H9 (cell line): ENCODE measurements at regions not wholly inside any gene's neighbourhood (a gene's known extent, or its start where the extent isn't known, plus 50 kb on each side); places are given as distances from the start of the nearest gene placed in this dataset.

Source experiments
- DNase-seq: peaks from one replicate; pipeline ENCODE4 v3.0.0-alpha.2; 2017
- H2AFZ ChIP-seq: one replicate; pipeline ENCODE4 v1.6.1; 2013; ENCODE audit warnings: mild to moderate bottlenecking, low read length, control low read depth, moderate library complexity
- H2AK5ac ChIP-seq: 2 replicates; pipeline ENCODE4 v1.6.1; 2013; ENCODE audit warnings: low read length, control low read depth, mixed read lengths; ENCODE audit not compliant: insufficient read length
- H2BK120ac ChIP-seq: one replicate; pipeline ENCODE4 v1.6.1; 2013; ENCODE audit warnings: low read depth, mild to moderate bottlenecking, low read length, control low read depth, inconsistent platforms; ENCODE audit not compliant: poor library complexity, severe bottlenecking
- H2BK12ac ChIP-seq: 2 replicates; pipeline ENCODE4 v1.6.1; 2013; ENCODE audit warnings: low read length, control low read depth, mixed read lengths, low read depth; ENCODE audit not compliant: insufficient read length
- H2BK15ac ChIP-seq: 2 replicates; pipeline ENCODE4 v1.6.1; 2013; ENCODE audit warnings: low read depth, low read length, control low read depth
- H2BK20ac ChIP-seq: one replicate; pipeline ENCODE4 v1.6.1; 2013; ENCODE audit warnings: low read depth, mild to moderate bottlenecking, low read length, control low read depth, inconsistent platforms; ENCODE audit not compliant: poor library complexity, severe bottlenecking
- H2BK5ac ChIP-seq: 2 replicates; pipeline ENCODE4 v1.6.1; 2013; ENCODE audit warnings: low read length, control low read depth, mixed read lengths; ENCODE audit not compliant: insufficient read length
- H3K14ac ChIP-seq: 2 replicates; pipeline ENCODE4 v1.6.1; 2013; ENCODE audit warnings: low read length, control low read depth; ENCODE audit not compliant: insufficient read depth
- H3K18ac ChIP-seq: 2 replicates; pipeline ENCODE4 v1.6.1; 2013; ENCODE audit warnings: low read depth, mild to moderate bottlenecking, mixed read lengths, low read length, control low read depth; ENCODE audit not compliant: insufficient read length
- H3K23ac ChIP-seq: 2 replicates; pipeline ENCODE4 v1.6.1; 2013; ENCODE audit warnings: low read length, control low read depth, mixed read lengths, low read depth; ENCODE audit not compliant: insufficient read length
- H3K23me2 ChIP-seq: 2 replicates; pipeline ENCODE4 v1.6.1; 2013; ENCODE audit warnings: low read depth, mild to moderate bottlenecking, mixed read lengths, low read length, control low read depth; ENCODE audit not compliant: insufficient read length, poor library complexity, severe bottlenecking
- H3K27ac ChIP-seq: 2 replicates; pipeline ENCODE4 v1.5.1; 2013; ENCODE audit warnings: low read length, control low read depth, mixed read lengths, low read depth; ENCODE audit not compliant: insufficient read length
- H3K27me3 ChIP-seq: 2 replicates; pipeline ENCODE4 v1.6.1; 2013; ENCODE audit warnings: low read length, control low read depth, inconsistent platforms; ENCODE audit not compliant: insufficient read depth
- H3K4ac ChIP-seq: 2 replicates; pipeline ENCODE4 v1.6.1; 2013; ENCODE audit warnings: low read depth, mild to moderate bottlenecking, control low read depth, inconsistent platforms, low read length, moderate library complexity
- H3K4me1 ChIP-seq: 2 replicates; pipeline ENCODE4 v1.6.1; 2013; ENCODE audit warnings: low read length, control low read depth, inconsistent platforms; ENCODE audit not compliant: insufficient read depth
- H3K4me2 ChIP-seq: 2 replicates; pipeline ENCODE4 v1.6.1; 2013; ENCODE audit warnings: low read length, control low read depth, mixed read lengths; ENCODE audit not compliant: insufficient read length, insufficient read depth
- H3K56ac ChIP-seq: 2 replicates; pipeline ENCODE4 v1.6.1; 2013; ENCODE audit warnings: low read depth, mild to moderate bottlenecking, mixed read lengths, low read length, control low read depth; ENCODE audit not compliant: insufficient read length
- H3K79me1 ChIP-seq: 2 replicates; pipeline ENCODE4 v1.6.1; 2013; ENCODE audit warnings: low read depth, mild to moderate bottlenecking, moderate library complexity, low read length, control low read depth, inconsistent platforms; ENCODE audit not compliant: insufficient read depth, poor library complexity, severe bottlenecking
- H3K79me2 ChIP-seq: 2 replicates; pipeline ENCODE4 v1.6.1; 2013; ENCODE audit warnings: low read length, control low read depth, inconsistent platforms; ENCODE audit not compliant: insufficient read depth
- H3K9ac ChIP-seq: 2 replicates; pipeline ENCODE4 v1.6.1; 2013; ENCODE audit warnings: low read length, control low read depth, mixed read lengths; ENCODE audit not compliant: insufficient read length; ENCODE audit errors: extremely low read depth
- H3K9me3 ChIP-seq: one replicate; pipeline ENCODE4 v1.6.1; 2013; ENCODE audit warnings: low read depth, low read length, inconsistent platforms; ENCODE audit not compliant: control insufficient read depth
- H3T11ph ChIP-seq: one replicate; pipeline ENCODE4 v1.6.1; 2013; ENCODE audit warnings: mild to moderate bottlenecking, low read length, control low read depth, inconsistent platforms
- H4K20me1 ChIP-seq: one replicate; pipeline ENCODE4 v1.6.1; 2013; ENCODE audit not compliant: control insufficient read depth, insufficient read length, insufficient read depth
- H4K5ac ChIP-seq: 2 replicates; pipeline ENCODE4 v1.6.1; 2013; ENCODE audit warnings: low read depth, mild to moderate bottlenecking, mixed read lengths, low read length, control low read depth; ENCODE audit not compliant: insufficient read length
- H4K8ac ChIP-seq: replicated peaks from 2 replicates; pipeline ENCODE4 v1.6.1; 2013; ENCODE audit warnings: low read length, control low read depth, mixed read lengths, low read depth; ENCODE audit not compliant: insufficient read length
- H4K91ac ChIP-seq: 2 replicates; pipeline ENCODE4 v1.6.1; 2013; ENCODE audit warnings: low read depth, mild to moderate bottlenecking, moderate library complexity, mixed read lengths, low read length, control low read depth; ENCODE audit not compliant: insufficient read length
- H3K27ac Mint-ChIP-seq, 3 experiments: 2 replicates in 2 of 3; 3 replicates in 1 of 3; pipeline ENCODE4 v1.8.0; 2020 to 2021; ENCODE audit warnings: mixed read lengths in 3 of 3, mild to moderate bottlenecking in 1 of 3, moderate library complexity in 1 of 3
- H3K27me3 Mint-ChIP-seq: 2 replicates; pipeline ENCODE4 v1.8.0; 2021; ENCODE audit warnings: low read depth, mild to moderate bottlenecking, moderate library complexity, mixed read lengths
- H3K36me3 Mint-ChIP-seq, 3 experiments: 2 replicates in 2 of 3; 3 replicates in 1 of 3; pipeline ENCODE4 v1.8.0; 2020 to 2021; ENCODE audit warnings: low read depth in 3 of 3, mixed read lengths in 3 of 3; ENCODE audit not compliant: insufficient read depth in 1 of 3
- H3K4me1 Mint-ChIP-seq, 2 experiments: 2 replicates each; pipeline ENCODE4 v1.8.0; 2020; ENCODE audit warnings: mixed read lengths in 2 of 2
- H3K4me3 Mint-ChIP-seq, 2 experiments: 2 replicates in 1 of 2; 3 replicates in 1 of 2; pipeline ENCODE4 v1.8.0; 2020 to 2021; ENCODE audit warnings: mild to moderate bottlenecking in 2 of 2, mixed read lengths in 2 of 2, moderate library complexity in 1 of 2
- H3K9me3 Mint-ChIP-seq, 2 experiments: 2 replicates in 1 of 2; 3 replicates in 1 of 2; pipeline ENCODE4 v1.8.0; 2020; ENCODE audit warnings: mild to moderate bottlenecking in 2 of 2, mixed read lengths in 2 of 2, moderate library complexity in 1 of 2
- WGBS: extraction: QIAGEN DNeasy Blood & Tissue Kit; methylation state at CpG from one replicate; pipeline ENCODE4 v1.1.7; 2013; ENCODE audit warnings: missing lambda C conversion rate, low lambda C conversion rate, mixed read lengths; ENCODE audit not compliant: insufficient read length; ENCODE audit errors: extremely low coverage; 5-methylcytosine and 5-hydroxymethylcytosine counted together
- TF ChIP-seq, protein P1 (sequence below): fragments of 200-600 bp; sonication (generic); conservative IDR thresholded peaks from 3 replicates; pipeline ENCODE4 v1.8.0; 2021; ENCODE audit warnings: antibody characterized with exemption, mild to moderate bottlenecking

- Mint-ChIP-seq H3K9me3 (peaks cover 0 to 7% of the 10 kb centered on the region in 2 experiments; a peak in 3 of 5 replicates), H3K4me1 (peaks cover 14 to 15% of the 10 kb centered on the region in 2 experiments), H3K27ac (no peak overlapping the region), H3K27me3 (peaks cover 63% of the 10 kb centered on the region), H3K36me3 (no peaks in the 10 kb centered on the region; a peak in 3 of 7 replicates), H3K4me3 (peak overlapping the region in 1 of 2 experiments; percentile 26; a peak in 2 of 5 replicates)
- Histone ChIP-seq H2BK12ac (no peak overlapping the region), H3K4me2 (no peak overlapping the region), H3K27ac (no peak overlapping the region), H3K79me2 (no peaks in the 10 kb centered on the region), H3K23ac (no peak overlapping the region), H3K27me3 (peaks cover 3% of the 10 kb centered on the region; the same call in 1 of the 2 replicates), H2AK5ac (no peak overlapping the region), H3K4me1 (no peaks in the 10 kb centered on the region), H4K91ac (no peak overlapping the region), H3K9ac (no peak overlapping the region), H3K9me3 (no peaks in the 10 kb centered on the region), H4K20me1 (no peaks in the 10 kb centered on the region), H3K56ac (no peak overlapping the region), H2BK5ac (no peak overlapping the region), H3K14ac (no peak overlapping the region), H2BK120ac (no peak overlapping the region), H2BK20ac (no peak overlapping the region), H2BK15ac (no peak overlapping the region), H4K8ac (no peak overlapping the region), H4K5ac (no peak overlapping the region), H3K23me2 (no peaks in the 10 kb centered on the region), H3T11ph (no peak overlapping the region), H2AFZ (no peak overlapping the region), H3K18ac (no peak overlapping the region), H3K4ac (no peak overlapping the region), H3K79me1 (no peaks in the 10 kb centered on the region)
- TF ChIP-seq, protein P1, sequence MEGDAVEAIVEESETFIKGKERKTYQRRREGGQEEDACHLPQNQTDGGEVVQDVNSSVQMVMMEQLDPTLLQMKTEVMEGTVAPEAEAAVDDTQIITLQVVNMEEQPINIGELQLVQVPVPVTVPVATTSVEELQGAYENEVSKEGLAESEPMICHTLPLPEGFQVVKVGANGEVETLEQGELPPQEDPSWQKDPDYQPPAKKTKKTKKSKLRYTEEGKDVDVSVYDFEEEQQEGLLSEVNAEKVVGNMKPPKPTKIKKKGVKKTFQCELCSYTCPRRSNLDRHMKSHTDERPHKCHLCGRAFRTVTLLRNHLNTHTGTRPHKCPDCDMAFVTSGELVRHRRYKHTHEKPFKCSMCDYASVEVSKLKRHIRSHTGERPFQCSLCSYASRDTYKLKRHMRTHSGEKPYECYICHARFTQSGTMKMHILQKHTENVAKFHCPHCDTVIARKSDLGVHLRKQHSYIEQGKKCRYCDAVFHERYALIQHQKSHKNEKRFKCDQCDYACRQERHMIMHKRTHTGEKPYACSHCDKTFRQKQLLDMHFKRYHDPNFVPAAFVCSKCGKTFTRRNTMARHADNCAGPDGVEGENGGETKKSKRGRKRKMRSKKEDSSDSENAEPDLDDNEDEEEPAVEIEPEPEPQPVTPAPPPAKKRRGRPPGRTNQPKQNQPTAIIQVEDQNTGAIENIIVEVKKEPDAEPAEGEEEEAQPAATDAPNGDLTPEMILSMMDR = no peak
- no peak for DNase-seq
- WGBS = no CpG with 5 or more reads among the region's 4 CpGs
These were observed 133.8 kb downstream of the MRPL36 start for GRCh38 chr5:1665803-1666202.
